GM21717 (cell line): ENCODE measurements at regions not wholly inside any gene's neighbourhood (a gene's known extent, or its start where the extent isn't known, plus 50 kb on each side); places are given as distances from the start of the nearest gene placed in this dataset.

Source experiments
- ATAC-seq: cut with Tn5 transposase; IDR thresholded peaks from one replicate; pipeline ENCODE4 v1.9.1; 2021; ENCODE audit warnings: mild to moderate bottlenecking, moderate library complexity; ENCODE audit not compliant: unreplicated experiment

DNA sequence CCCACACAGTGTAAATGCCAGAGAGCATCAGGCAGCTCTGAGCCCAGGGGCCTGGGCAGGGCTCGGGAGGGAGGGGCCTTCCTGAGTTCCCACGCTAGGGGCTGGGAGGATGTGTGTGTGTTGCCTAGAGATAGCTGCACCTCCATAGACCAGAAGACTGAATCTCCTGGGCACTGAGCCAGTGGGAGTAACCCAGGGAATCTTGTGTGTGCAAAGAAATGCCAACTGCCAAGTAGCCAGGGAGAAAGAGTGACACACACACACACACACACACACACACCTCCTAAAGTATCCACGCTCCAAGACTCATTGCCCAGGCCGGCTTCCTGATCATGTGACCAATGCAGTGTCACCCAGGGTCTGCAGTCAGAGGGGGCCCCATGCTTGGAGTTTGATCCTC, 166.2 kb upstream of the RPL38 start:
- ATAC-seq = no peak

DNA sequence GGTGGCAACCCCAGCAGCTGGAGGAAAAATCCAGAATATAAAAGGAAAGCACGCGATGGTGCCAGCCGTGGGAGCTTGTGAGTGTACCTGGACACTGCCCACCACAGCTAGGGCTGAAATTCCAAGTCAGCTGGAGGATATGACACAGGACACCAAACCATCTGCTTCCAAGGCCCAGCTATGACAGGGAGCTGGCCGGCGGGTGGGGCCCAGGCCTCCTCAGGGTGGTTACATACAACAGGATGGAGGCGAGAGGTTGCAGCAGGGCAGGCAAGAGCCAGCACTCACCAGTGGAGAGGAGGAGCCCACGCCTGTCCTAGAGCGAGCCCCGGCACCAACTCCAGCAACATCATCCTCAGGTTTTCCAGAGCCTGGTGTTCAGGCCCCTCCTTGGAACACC, 163.2 kb upstream of the RPL38 start:
- no peak for ATAC-seq

DNA sequence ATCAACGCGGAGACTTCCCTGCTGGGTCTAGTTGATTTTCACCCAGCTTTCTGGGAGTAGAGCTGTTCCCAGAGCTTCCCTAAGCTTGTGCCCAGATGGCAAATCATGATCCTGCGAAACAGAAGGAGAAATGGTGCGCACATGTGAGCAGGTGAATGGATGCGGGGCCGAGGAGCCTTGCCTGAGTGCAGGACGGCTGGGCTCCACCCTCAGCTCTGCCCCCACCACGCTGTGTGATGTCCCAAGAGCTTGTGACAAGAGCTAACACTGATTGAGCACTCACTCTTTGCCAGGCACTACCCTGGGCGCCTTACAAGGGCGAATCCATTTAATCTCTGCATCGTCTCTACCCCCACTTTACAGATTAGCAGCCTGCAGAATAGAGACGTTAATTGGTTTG, 162.7 kb upstream of the RPL38 start:
- no peak for ATAC-seq

DNA sequence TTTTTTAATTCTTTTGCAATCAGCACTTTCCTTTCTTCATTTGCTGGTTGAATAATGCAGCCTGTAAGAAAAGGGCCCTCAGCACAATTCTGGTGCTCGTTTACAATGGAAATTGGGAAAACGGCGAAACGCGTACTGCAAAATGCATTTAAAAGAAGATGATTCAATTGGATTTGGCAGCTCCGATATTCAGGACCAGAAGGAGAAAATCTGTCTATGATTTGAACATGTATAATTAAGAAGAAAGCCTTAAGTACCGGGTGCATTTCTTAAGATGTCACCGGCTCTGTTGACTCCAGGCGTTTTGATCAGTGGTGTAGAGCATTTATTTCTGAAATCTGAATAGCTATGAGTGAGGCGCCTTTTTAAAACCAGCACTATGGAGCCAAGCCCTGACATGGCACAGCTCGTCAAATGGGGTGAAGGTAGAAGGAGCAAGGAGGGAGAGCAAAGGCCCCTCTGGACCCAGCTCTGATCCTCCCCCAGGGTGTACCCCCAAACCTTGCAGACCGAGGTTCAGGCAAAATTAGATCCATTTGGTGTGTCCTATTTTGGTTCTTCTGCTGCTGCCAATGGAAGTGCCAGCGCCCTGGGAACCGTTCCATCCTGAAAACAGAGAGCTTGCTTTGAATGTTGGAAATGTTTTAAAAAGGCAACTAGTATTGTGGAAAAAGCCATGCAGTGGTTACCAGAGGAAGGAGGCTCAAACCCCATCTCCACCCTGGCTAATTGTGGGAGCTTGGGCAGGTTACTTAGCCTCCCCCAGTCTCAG, 161.4 kb upstream of the RPL38 start:
- no peak for ATAC-seq

DNA sequence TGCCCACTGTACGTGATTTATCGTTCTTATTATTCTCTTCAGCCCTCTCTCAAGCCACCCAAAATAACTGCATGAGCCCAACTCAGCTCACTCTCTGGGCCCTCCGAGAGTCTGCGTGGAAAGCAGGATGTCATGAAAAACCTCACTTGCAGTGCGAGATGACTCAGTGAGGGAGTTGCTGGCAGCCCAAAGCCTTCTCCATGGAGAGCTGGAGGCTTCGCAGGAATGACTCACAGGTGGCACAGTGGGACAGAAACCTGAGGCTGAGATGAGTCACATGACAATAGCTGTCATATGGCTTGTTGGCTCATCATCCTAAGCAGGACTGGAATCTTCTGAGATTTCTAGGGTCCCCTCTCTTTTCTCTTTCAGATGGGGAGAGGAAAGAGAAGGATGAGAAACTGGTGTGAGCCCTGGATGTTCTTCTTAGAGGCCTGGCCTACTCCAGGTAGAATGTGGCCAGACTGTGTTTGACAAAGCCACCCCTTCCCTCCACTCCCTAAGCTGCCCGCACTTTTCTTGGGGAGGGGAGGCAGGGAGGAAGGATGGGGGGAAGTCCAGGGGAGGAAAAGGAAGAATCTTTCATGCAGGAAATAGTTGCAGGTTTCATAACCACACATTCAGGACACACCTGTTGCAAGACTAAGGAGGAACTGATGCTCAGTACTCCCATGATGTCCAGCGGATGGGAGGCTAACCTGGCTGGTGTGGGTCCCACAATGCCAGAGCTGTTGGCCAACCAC, 160.6 kb upstream of the RPL38 start:
- ATAC-seq = no peak

DNA sequence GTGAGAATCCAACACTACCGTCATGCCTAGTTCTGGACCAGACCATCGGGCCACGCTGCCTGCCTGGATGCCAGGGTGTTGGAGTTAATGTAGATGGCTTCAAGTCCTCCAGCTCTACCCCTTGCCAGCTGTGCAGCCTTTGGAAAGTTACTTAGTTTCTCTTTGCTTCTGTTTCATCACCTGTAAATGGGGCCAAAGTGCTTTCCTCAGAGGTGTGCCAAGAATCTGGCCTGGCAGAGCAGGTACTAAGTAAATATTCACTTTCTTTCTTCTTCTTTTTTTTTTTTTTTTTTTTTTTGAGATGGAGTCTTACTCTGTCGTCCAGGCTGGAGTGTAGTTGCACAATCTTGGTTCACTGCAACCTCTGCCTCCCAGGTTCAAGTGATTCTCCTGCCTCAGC, 159.5 kb upstream of the RPL38 start:
- ATAC-seq = no peak

DNA sequence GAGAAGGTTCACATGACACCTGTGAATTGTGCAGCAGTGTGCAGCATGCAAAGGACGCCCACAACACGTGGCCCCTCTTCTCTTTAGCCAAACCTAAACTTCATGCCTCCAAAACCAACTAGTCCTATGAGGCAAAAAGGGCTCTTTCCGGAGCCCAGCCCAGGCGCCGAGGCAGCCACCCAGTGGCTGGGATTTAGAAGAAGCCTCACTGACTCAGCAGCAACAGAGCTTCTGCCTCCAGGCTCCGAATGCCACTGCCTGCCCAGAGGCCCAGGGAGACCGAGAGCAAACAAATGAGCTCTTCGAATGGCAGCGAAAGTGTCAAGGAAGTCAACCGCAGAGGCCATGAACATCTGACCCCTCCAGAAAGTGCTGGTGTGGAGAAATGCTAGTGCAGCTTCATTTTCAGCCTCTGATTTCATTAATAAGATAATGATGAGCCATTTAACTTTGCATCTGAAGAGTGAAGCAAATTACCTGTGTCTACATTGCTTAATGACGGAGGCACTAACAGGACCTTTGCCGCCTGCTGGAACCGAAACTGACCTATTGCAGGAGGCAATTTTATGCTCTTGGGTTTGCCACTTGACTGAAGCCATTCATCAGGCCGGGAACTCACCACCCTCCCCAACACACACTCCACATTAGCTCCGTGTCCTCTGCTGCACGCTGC, 157.7 kb upstream of the RPL38 start:
- no peak for ATAC-seq

DNA sequence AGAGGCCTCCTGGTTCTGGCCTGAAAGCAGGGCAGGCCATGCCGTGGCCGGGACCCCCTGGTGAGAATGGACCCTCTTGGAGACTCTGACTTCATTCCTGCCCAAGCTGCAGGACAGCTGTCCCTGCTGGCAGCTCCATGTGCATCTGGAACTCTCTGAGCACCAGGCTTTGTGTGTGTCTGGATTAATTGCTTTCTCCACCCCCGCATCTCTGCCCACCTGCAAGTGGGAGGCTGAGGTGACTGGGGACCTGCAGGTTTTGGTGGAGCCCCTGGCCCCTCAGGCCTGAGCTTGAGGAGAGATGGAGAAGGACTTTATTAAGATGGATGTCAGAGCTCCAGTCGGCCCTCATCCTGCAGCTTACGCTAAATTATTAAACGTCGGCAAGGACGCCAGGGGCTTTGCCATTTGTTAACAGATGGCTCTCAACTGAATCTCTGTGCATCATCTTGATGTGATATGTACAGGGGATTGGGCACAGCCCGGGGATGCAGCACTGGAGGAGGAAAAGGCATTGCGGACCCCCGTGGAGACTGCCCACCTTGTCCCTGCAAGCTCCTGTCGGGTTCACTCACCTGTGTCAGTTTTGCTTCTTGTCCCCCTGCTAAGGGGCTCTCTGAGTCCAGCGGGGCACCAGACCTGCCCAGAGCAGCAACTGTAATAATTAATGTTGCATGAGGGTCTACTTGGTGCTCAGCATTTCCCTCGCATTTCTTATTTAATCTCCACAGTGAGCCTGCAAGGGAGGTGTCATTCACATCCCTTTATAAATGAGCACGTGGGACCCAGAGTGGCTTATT, 154.1 kb upstream of the RPL38 start:
- ATAC-seq = no peak

DNA sequence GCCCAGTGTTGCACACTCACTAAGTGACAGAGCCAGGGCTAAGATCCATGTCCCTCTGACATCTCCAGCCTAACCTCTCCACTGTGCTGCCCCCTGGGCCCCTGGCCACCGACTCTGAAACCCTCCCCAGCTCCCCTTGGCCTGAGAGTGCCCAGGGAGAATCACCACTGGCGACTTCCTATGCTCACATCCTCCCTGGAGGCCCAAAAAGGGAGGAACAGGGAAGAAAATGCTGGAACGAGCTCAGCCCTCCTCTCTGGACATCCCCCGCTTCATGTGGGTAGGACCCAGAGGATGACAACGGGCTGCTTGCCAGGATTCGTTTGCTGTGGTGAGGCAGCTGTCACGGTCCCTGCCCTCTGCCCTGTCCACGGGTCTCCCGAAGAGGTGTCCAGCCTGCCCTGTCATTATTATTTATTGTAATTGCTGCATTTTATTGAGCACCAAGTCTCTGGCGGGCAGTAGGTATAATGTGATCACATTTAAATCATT, 153.5 kb upstream of the RPL38 start:
- no peak for ATAC-seq

DNA sequence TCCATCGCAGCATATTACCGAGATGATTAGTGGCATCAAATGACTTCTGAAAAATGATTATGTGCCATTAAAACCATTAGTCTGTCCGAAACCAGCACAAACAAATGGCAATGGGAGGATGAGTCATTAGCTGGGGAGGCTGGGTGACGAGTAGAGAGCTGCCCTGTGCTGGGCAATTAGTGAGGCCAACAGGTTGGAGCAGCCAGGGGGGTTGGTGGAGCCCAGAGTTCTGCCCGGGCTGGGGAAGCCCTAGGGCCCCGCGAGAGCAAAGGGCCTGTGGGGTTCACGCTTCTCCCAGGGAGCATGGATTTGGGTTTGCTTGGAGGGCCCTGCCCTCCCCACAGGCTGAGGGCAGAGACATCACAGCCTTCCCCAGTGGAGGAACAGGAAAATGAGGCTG, 152.1 kb upstream of the RPL38 start:
- ATAC-seq = no peak

DNA sequence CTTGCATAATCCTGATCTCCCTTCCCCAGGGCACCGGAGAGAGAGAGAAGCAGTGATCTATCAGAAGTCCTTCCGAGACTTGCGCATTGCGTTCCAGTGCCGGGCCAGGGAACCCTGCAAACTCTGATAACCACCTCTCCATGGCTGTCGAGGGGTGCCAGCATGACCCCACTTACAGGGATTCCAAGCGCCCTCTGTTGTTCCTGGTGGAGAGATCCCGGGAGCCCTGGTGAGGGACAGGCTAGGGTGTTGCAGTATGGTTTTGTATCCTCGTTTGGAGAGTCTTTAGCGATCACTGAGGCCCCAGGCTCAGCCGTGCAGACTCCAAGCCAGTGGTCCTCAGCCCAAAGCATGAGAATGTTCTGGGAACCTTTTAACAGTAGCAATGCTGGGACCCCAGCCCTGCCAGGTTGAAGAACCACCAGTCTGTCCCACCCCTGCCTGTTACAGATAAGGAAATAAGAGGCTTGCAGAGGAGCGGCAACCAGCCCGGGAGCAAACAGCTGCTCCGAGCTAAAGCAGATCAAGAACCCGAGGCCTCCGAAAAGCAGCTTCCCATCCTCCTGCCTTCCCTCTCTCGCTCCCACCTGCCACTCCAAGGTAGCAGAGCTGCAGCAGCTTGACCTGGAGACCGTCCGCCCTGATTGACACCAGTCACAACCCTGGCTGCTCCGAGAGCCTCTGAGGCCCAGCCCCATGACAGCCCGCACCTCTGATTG, 150.3 kb upstream of the RPL38 start:
- no peak for ATAC-seq

DNA sequence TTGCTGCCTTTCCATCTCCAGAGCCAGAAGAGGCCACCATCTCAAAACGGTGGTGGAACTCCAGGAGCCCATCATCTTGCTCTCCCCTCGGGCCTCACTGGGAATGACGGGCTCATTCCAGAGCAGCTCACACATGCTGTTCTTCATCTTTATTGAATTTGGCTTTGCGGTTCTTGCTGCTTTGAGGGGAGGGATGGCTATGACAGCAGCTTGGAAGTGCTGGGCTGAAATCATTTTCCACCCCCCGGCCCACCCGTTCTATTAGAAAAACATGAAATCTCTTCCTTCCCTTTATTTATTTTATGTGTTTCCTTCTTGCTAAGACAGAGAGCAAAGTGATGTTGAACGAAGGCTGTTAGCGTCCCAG, 149.8 kb upstream of the RPL38 start:
- no peak for ATAC-seq

DNA sequence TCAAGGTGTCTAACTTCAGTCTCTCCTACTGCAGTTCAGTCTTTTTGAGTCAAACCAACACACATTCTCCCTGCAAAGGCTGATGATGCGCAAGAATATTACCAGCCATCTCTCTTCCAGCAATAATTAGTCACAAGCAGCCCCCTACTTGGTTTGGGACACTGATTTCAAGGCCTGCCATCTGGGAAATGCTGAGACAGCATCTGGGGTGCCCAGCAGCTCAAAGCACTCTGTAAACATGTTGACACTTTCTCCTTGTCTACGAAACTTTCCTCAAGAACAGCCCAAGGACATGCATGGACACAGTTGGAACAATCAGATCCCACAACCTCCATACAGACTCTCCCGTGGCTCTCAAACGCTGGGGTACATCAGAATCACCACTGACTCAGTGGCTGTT, 149.2 kb upstream of the RPL38 start:
- no peak for ATAC-seq

DNA sequence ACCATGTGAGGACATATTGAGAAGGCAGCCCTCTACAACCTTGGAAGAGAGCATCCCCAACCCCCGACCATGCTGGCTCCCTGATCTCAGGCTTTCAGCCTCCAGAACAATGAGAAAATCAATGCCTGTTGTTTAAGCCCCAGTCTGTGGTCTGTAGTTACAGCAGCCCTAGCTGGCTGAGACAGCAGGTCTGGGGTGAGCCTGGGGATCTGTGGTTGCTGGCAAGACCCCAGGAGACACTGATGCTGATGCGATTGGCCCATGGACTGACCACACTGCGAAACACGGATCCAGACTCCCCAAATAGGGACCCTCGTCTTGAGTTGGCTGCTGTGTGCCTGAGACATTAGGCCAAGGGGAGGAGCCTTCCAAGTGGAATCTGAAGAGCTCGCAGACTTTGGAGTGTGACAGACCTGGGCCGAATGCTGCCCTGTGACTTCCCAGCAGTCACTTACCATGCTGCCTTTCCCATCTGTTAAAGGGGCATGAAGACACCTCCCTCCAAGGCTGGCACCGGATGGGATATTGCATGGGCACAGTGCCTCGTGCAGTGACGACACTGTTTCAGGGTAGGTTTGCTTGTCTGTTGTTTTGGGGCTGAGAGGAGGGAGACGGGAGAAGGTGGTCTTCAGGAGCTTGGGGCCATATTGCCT, 147.8 kb upstream of the RPL38 start:
- ATAC-seq = no peak

DNA sequence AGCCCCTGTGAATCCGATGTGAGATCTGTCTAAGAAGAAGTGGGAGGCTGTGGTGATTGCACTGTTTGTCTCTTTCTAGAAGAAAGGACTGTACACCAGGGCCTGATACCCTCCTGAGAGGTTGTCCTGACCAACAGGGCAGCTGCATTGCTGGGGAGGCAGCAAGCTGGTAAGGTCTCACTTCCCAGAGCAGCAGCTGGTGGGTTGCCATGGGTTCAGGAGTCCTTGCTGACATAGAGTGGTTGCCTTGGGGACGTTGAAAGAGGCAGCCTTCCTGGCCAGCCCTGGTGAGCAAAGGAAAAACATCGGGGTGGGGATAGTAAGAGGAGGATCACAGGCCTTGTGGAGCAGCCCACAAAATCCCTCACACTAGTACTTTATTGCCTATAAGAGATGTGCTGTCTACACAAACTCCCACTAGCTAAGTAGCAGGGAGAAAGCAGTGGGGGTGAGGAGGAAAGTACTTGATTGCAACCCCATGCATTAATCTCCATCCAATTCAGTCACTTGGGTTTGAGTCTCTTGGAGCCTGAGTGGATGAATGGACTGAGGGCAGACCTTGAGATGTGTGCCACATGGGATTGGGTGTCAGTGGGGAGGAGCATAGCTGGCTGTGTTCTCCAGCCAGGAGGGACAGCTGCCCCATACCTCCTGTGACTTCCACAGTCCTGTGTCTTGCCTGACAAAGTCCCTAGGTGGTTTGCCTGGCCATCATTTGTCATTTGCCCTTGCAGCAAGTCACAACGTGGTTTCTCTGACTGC, 143.8 kb upstream of the RPL38 start:
- ATAC-seq = no peak

DNA sequence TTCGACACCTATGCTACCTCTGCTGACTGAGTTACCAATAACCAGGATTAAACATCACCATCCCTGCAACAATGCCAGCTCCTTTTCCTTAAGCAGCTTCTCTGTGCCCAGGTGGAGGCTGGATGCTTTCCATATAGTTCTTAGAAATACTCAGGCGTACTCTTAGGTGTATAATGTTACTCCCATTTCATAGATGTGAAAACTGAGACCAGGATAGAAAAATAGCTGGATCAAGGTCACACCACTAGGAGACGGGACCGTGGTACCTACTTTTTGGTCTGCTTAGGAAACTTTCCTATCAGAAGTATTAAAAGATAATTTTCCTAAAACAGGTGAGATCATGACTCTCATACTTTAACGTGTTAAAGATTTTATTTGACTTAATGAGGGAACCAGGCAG, 141.7 kb upstream of the RPL38 start:
- ATAC-seq = no peak

DNA sequence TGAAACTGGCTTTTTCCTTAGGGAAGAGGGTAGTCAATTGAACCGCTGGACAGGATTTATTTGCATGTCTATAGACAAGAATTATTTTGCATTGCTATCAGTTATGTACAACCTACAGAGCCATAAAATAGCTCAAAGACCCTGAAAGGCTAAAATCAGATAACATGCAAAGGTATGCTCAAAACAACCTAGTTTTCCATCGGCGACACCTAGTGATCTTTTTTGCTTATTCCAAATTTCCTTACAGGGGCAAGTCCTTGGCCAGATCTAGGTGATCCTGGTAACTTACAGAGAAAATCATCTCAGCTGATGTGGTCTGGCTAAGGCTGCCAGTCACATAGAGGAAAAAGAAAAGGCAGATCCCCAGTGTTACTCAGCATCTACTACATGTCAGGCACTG, 141.2 kb upstream of the RPL38 start:
- no peak for ATAC-seq

DNA sequence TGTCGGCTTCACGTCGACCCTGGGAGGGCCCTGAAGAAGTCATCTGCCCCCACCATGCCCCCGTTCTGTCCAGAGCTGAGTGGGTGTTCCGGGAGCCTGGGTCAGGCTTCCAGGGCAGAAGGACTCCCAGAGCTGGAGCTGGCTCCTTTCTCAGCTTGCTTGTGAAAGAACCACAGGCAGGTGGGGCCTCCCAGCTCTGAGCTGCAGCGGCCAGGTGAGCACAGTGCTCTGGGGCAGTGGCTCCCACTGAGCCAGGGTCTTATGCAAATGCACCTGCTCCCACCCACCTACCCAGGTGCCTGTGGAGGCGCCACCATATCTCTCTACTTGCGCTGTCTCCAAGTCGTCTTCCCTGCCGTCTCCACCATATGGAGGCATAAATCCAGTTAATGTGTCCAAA, 140.0 kb upstream of the RPL38 start:
- no peak for ATAC-seq

DNA sequence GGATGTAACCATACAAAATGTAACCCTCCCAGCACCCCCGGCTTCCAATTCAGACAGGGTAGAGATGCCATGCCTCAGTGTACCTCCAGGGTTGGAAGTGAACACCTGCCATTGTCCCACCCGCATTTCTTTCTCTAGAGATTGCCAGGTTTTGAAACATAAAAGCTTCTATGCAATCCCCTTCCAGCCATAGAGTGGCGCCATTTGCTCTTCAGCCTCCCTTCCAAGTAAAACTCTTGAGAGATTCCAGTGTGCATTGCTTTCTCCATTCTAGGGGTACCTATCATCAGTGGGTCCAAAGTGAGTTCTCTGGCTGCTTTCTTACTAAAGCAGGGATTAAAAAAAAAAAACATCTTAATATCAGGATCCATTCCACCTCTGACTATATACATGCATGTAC, 133.1 kb upstream of the RPL38 start:
- no peak for ATAC-seq
